Stimulated activated CD4-positive, alpha-beta T cell treated with anti-CD3 and anti-CD28 coated beads, TNF-alpha, amount 100 ng/mL, for 24 hours (primary cell): ENCODE measurements at regions not wholly inside any gene's neighbourhood (a gene's known extent, or its start where the extent isn't known, plus 50 kb on each side); places are given as distances from the start of the nearest gene placed in this dataset.
"Not testable (repeated sequence)": the region's sequence is repeated elsewhere in the genome, so short reads cannot be mapped to it uniquely, and the experiment has no call there.

Experiments used
- DNase-seq, 3 experiments: peaks; one replicate each; pipeline ENCODE4 v3.0.0-alpha.2; 2020; ENCODE audit warnings: low read depth in 3 of 3

DNA sequence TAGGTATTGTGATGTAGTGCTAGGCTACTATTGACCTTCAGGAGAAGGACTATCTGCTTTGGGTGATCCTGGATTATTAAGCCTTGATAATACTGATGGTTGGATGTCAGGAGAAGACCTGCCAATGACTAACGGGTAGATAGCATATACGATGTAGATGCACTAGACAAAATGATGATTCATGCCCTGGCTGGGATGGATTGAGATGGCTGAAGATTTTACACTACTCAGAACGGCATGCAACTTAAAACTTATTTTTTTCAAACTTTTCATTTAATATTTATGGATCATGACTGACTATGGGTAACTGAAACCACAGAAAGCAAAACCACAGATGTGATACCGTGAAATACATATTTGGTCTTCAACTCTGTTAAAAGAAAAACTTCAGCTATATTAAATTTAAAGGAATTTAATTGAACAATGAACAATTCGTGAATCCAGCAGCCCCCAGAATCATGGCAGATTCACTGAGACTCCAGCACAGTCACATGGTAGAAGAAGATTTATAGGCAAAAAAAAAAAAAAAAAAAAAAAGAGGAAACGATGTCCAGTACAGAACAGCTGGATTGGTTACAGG is 124.6 kb upstream of the CDK13 start:
- DNase-seq = no peak

- DNase-seq = no peak
Observed at GRCh38 chr7:39826166-39826565, 123.9 kb upstream of the CDK13 start.

DNA sequence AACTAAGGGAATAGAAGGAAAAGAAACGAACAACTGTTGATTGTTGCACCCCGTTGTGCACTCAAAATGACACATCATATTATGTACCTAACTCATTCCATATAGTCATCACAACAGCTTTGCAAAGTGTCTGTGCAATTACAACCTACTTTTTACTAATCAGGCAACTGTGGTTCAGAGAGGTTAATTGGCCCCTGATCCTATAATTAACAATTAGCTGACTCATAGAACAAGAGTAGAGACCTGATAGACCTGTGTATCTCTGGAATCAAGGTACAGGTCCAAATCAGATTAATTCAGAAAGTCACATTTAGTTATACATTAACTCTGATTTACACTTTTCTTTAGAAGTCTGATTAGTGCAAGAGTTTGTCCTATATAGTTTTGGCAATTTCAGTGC is 122.5 kb upstream of the CDK13 start:
- DNase-seq = no peak

DNA sequence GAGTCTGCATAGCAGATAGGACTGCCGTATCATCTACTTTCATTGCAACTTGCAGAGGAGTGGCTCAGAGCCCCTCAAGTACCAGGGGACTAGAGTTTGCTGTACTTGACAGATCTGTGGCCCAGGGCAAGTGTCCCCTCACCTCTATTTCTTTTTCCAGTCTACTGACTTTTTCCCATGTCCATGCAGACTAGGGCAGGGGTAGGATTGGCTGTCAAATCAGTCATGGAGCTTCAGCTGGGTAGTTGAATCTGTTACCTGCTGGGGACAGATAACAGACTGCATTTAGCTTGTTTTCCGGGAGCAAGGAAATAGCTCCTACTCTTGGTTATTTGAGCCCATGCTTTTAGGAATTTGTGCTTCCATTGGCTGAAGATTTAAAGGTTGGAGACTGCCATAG is 121.0 kb upstream of the CDK13 start:
- no peak for DNase-seq

- DNase-seq = no peak
Observed at GRCh38 chr7:39832519-39833085, 117.5 kb upstream of the CDK13 start.

GRCh38 chr7:39833180-39833799 is 116.8 kb upstream of the CDK13 start:
- peak in 2 of 3 experiments; percentile 8 to 62 for DNase-seq

GRCh38 chr7:39833865-39834634 is 116.0 kb upstream of the CDK13 start:
- DNase-seq = not testable (repeated sequence)

DNA sequence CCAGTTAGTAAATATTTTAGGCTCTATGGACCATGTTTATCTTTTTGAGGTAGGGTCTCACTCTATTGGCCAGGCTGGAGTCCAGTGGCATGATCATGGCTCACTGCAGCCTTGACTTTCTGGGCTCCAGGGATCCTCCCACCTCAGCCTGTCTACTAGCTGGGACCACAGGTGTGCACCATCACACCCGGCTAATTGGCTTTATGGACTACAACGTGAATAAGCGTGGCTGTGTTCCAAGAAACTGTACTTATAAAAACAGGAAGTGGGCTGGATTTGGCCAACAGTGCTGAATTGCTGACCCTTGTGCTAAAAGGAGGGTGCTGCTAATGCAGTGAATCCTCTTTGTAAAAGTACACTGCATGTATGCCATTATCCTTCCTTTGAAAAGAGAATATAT is 111.7 kb upstream of the CDK13 start:
- DNase-seq = no peak

- DNase-seq = no peak
Observed at GRCh38 chr7:39845006-39845405, 105.0 kb upstream of the CDK13 start.

GRCh38 chr7:39847227-39847626 is 102.8 kb upstream of the CDK13 start:
- no peak for DNase-seq

DNA sequence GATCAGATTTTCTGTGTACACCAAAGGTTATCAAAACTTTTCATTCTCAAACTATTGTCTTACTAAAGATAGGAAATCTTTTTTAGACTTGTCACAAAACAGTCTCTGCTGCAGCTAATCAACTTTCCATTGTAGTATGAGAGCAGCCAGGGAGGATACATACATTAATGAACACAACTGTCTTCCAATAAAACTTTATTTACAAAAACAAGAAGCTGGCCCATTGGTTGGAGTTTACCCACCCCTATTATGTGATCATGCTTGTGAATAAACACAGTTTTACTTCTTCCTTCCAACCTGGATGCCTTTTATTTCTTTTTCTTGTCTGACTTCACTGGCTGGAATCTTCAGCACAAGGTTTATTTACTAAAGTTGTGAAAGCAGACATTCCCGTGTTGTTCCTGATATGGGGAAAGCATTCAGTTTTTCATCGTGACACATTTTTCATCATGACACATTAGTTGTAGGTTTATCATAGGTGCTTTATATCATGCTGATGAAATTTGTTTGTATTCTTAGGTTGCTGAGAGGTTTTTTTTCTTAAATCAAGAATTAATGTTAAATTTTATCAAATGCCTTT is 98.5 kb upstream of the CDK13 start:
- DNase-seq = no peak

DNA sequence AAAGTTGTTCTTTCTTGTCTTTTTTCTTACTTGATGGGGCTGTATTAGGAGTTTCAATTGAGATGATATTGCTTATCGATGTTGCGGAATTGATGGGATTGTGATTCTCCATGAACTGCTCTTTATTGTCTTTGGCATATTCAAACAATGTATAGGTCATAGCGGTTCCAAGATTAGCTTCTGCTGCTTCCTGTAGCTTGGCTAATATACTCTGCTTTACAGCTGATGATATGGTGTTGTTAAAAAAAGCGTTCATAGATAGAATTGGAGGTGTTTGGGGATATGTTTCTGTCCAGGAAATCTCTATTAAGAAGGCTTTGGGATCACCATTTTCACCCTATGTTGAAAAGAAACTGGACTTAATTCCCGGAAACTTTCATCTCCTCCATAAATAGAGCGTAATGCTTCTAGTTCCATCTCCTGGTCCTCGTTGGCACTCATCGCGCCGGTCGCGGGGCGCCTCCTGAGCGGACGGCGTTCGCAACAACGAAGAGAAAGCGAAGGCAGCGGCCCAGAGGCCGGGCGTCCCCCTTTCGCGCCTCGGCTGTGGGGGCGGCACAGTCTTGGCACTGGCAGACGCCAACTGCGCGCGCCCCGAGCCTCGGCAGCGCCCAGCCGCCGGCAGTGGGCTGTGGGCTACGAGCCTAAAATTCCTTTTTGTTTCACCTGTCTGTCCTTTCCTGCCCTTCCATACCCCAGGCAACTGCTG is 95.3 kb upstream of the CDK13 start:
- not testable (repeated sequence) for DNase-seq

GRCh38 chr7:39855325-39855674 is 94.8 kb upstream of the CDK13 start:
- no peak for DNase-seq

DNA sequence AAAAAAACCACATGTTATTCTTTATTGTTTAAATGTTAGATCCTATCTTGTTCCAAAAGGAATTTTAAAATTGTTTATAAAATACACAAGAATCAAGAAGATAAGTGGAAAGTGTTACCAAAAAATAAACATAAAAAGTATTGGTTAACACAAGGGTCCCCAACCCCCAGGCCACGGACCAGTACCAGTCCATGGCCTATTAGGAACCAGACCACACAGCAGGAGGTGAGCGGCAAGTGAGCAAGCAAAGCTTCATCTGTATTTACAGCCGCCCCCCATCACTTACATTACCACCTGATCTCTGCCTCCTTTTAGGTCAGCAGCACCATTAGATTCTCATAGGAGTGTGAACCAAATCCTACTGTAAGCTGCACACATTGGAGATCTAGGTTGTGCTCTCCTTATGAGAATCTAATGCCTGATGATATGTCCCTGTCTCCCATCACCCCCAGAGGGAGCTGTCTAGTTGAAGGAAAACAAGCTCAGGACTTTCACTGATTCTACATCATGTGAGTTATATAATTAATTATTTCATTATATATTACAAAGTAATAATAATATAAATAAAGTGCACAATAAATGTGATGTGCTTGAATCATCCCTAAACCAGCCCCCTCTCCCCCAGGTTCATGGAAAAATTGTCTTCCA is 86.3 kb upstream of the CDK13 start:
- not testable (repeated sequence) for DNase-seq

DNA sequence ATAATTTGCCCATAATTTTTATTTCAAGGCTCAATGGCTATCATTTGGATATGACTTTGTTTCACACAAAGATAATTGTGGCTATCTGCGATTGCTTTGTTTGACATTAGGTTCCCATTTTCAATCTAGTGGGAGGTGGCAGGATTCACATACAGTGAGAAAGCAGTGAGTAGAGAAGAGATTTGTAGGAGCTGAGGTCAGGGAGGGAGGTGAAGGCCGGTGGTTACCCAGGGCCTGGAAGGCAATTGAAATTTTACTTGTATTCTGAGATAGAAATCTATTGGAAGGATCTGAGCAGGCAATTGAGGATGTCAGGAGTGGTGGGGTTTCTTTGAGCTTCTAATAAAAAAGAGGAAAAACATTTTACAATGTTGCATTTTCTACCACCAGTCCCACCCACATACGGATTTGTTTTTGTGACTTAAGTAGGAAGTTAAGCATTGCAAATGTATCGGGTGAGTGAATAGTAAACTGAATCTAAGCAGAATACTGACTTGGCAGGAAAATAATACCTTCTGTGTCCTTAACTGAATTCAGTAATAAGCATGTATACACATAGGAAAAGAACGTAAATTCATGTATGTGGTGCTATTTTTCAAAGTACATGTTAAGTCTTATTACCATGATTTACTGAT is 80.1 kb upstream of the CDK13 start:
- not testable (repeated sequence) for DNase-seq

- not testable (repeated sequence) for DNase-seq
Observed at GRCh38 chr7:39871610-39872009, 78.4 kb upstream of the CDK13 start.

- DNase-seq = no peak
Observed at GRCh38 chr7:39880556-39880955, 69.5 kb upstream of the CDK13 start.

DNA sequence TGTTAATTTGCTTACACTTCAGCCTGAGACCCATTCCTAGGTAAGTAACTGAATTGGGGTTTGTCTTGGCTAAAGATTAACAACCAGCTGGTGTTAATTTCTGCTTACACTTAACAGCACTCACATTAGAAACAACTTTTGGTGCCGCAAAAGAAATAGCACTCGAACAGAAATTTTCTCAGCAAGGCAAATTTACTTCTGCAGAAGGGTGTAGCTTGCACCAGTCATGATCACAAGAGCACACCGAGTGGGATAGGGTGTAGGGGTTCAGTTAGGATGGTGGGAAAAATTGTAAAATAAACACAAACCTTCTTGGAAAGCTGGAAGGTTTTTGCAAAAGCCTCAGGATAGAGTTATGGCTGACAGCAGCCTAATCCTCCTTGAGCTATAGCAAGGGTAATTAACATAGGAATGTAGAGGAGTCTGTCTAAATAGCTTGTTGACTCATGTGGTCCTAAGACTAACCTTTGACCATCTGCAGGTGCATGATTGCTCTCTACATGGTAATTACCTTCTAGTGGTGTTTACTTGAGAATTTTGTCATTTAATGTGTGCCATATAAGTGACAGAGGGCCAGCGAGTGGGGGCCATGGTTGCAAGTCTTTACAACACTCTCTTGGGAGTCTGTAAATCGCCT is 67.8 kb upstream of the CDK13 start:
- DNase-seq = no peak

DNA sequence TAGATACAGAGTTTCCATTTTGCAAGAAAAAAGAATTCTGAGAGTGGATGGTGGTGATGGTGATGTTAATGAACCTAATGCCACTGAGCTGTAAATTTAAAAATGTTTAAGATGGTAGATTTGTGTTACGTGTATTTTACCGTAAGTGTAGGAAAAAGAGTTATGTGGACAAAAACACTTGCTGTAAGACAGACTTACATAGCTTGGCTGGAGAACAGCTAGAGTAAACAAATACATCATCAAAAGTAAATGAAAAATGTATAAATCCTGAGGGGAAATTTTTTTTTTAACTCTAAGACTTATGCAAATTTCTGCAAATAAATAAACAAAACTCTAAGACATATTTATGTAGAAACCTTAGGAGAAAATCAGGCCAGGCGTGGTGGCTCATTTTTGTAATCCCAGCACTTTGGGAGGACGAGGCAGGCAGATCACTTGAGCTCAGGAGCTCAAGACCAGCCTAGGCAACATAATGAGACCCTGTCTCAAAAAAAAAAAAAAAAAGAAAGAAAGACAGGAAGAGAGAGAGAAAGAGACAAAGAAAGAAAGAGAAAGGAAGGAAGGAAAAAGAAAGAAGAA is 66.2 kb upstream of the CDK13 start:
- DNase-seq = no peak
